Mucosa of descending colon (tissue), 3 donors: ENCODE measurements at regions not wholly inside any gene's neighbourhood (a gene's known extent, or its start where the extent isn't known, plus 50 kb on each side); places are given as distances from the start of the nearest gene placed in this dataset.
"Not testable (repeated sequence)": the region's sequence is repeated elsewhere in the genome, so short reads cannot be mapped to it uniquely, and the experiment has no call there.

ENCODE experiments used
- ATAC-seq: fragments of 200-7000 bp; cut with Tn5 transposase; one replicate; pipeline ENCODE4 v1.9.1; 2020; ENCODE audit warnings: mild to moderate bottlenecking, moderate library complexity
- DNase-seq, 3 donors: peaks; one replicate each; pipeline ENCODE4 v3.0.0-alpha.2; 2020
- H3K36me3 ChIP-seq: fragments of 200-600 bp; one replicate; pipeline ENCODE4 v1.8.0; 2021; ENCODE audit warnings: low read depth, mild to moderate bottlenecking
- H3K4me1 ChIP-seq: fragments of 200-600 bp; one replicate; pipeline ENCODE4 v1.8.0; 2021; ENCODE audit warnings: low read depth, mild to moderate bottlenecking
- H3K4me3 ChIP-seq: fragments of 200-600 bp; one replicate; pipeline ENCODE4 v1.8.0; 2021; ENCODE audit warnings: mild to moderate bottlenecking
- H3K9me3 ChIP-seq: fragments of 200-600 bp; one replicate; pipeline ENCODE4 v1.8.0; 2021; ENCODE audit warnings: mild to moderate bottlenecking
- intact Hi-C, 2 donors: fragments of 100-400 bp; cut with DNase I in 1 of 2; cut with micrococcal nuclease in 1 of 2; formaldehyde crosslinking; loops; one replicate each; pipeline versions ENCODE4 v1.11.0 to v1.11.1; 2022; cut with DNase I, micrococcal nuclease
- TF ChIP-seq, protein P1 (sequence below): fragments of 200-600 bp; IDR thresholded peaks from one replicate; pipeline ENCODE4 v1.8.0; 2022; ENCODE audit warnings: antibody characterized with exemption, mild to moderate bottlenecking
- donor health status: DM: no; HTN: no; CAD: no; lungs with moderate emphysema.
- donor health status: DM: no; HTN: no; CAD: no.
- donor health status: DM: no; HTN: yes; CAD: no.

DNA sequence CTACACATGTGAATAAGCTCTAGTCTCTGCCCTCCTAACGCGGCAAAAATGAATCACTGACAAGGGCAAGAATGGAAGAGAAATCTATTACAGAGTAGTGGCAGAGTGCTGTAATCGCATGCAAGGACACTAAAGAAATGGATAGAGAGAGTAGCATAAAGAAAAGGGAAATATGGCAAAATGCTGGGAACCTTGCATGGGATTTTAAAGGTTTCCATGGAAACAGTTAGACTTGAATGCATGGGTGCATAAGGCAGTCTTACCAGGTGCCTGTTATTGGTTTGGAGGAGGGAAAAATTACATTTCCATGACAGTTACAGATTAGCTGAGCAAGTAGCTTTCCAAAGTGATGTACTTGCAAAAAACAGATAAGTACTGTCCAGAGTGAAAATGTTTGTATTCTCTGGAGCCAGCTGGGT lies 233.4 kb downstream of the PTN start:
- Histone ChIP-seq H3K9me3 (peaks cover 6% of the 10 kb centered on the region), H3K4me3 (no peak overlapping the region), H3K4me1 (no peaks in the 10 kb centered on the region), H3K36me3 (no peaks in the 10 kb centered on the region)
- ATAC-seq (no peak), DNase-seq (no peak)
- intact Hi-C loops, result no loop called here
- TF ChIP-seq, protein P1, sequence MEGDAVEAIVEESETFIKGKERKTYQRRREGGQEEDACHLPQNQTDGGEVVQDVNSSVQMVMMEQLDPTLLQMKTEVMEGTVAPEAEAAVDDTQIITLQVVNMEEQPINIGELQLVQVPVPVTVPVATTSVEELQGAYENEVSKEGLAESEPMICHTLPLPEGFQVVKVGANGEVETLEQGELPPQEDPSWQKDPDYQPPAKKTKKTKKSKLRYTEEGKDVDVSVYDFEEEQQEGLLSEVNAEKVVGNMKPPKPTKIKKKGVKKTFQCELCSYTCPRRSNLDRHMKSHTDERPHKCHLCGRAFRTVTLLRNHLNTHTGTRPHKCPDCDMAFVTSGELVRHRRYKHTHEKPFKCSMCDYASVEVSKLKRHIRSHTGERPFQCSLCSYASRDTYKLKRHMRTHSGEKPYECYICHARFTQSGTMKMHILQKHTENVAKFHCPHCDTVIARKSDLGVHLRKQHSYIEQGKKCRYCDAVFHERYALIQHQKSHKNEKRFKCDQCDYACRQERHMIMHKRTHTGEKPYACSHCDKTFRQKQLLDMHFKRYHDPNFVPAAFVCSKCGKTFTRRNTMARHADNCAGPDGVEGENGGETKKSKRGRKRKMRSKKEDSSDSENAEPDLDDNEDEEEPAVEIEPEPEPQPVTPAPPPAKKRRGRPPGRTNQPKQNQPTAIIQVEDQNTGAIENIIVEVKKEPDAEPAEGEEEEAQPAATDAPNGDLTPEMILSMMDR, result no peak

DNA sequence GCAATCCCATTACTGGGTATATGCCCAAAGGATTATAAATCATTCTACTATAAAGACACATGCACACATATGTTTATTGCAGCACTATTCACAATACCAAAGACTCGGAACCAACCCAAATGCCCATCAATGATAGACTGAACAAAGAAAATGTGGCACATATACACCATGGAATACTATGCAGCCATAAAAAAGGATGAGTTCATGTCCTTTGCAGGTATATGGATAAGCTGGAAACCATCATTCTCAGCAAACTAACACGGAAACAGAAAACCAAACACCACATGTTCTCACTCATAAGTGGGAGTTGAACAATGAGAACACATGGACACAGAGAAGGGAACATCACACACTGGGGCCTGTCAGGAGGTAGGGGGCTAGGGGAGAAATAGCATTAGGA lies 235.7 kb downstream of the PTN start:
- H3K36me3 ChIP-seq, H3K9me3 ChIP-seq, H3K4me1 ChIP-seq, DNase-seq, ATAC-seq, H3K4me3 ChIP-seq, intact Hi-C loops: not testable (repeated sequence)

DNA sequence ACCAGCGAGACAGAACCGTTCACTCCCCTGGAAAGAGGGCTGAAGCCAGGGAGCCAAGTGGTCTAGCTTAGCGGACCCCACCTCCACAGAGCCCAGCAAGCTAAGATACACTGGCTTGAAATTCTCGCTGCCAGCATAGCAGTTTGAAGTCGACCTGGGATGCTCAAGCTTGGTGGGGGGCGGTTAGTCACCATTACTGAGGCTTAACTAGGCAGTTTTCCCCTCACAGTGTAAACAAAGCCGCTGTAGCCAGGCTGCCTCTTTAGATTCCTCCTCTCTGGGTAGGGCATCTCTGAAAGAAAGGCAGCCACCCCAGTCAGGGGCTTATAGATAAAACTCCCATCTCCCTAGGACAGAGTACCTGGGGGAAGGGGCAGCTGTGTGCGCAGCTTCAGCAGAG lies 235.1 kb downstream of the CHRM2 start:
- H3K4me1 ChIP-seq, H3K9me3 ChIP-seq, H3K4me3 ChIP-seq, H3K36me3 ChIP-seq, DNase-seq, ATAC-seq, intact Hi-C loops: not testable (repeated sequence)

DNA sequence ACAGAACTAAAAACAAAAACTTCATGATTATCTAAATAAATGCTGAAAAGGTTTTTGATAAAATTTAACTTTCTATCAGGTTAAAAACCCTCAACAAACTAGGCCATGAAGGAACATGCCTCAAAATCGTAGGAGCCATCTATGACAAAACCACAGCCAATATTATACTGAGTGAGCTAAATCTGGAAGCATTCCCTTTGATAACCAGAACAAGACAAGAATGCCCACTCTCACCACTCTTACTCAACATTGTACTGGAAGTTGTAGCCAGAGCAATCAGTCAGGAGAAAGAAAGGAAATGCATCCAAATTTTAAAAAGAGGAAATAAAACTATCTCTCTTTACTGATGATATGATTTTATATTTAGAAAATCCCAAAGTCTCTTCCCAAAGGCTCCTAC lies 228.7 kb downstream of the CHRM2 start:
- Histone ChIP-seq H3K36me3 (no peaks in the 10 kb centered on the region), H3K9me3 (peaks cover 7% of the 10 kb centered on the region), H3K4me3 (no peak overlapping the region), H3K4me1 (no peaks in the 10 kb centered on the region)
- TF ChIP-seq, protein P1, result no peak
- intact Hi-C loops, result no loop called here
- DNase-seq (no peak), ATAC-seq (no peak)

DNA sequence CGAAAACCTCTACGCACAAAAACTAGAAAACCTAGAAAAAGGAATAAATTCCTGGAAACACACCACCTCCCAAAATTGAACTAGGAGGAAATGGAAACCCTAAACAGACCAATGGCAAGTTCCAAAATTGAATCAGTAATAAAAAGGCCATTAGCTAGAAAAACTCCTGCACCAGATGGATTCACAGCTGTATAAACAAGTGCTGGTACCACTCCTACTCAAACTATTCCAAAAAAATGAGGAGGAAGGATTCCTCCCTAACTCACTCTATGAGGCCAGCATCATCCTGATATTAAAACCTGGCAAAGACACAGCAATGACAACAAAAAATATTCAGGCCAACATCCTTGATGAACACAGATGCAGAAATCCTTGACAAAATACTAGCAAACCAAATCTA lies 228.2 kb downstream of the CHRM2 start:
- H3K9me3 ChIP-seq, result peaks cover 7% of the 10 kb centered on the region
- intact Hi-C loops, result no loop called here
- DNase-seq, result no peak
- TF ChIP-seq, protein P1, result no peak
- ATAC-seq, result no peak
- no peaks in the 10 kb centered on the region for H3K36me3 ChIP-seq
- H3K4me3 ChIP-seq, result no peak overlapping the region
- no peaks in the 10 kb centered on the region for H3K4me1 ChIP-seq

DNA sequence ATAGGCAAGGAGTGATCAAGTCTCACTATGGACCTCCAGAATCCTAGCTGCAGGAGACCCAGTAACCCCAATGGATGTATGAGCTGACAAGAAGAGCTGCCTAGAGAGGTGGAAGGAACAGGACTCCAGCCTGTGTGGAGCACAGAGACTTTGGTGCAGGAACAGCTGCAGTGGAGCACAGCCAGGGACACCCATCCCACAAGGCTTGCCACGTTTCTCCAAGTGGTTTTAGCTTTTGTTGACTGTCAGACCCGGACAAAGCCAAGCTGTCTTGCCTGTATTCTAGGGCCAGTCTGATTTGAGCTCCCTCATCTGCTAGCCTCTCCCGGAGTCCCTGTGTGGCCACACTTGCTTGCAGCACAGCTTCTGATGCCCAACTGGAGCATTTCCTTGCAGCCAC lies 224.7 kb downstream of the CHRM2 start:
- Histone ChIP-seq H3K4me3 (no peak overlapping the region), H3K4me1 (no peaks in the 10 kb centered on the region), H3K36me3 (no peaks in the 10 kb centered on the region), H3K9me3 (peaks cover 7% of the 10 kb centered on the region)
- DNase-seq (peak in 1 of 3 donors; percentile 18), ATAC-seq (no peak)
- TF ChIP-seq, protein P1, result no peak
- intact Hi-C loops, result no loop called here

DNA sequence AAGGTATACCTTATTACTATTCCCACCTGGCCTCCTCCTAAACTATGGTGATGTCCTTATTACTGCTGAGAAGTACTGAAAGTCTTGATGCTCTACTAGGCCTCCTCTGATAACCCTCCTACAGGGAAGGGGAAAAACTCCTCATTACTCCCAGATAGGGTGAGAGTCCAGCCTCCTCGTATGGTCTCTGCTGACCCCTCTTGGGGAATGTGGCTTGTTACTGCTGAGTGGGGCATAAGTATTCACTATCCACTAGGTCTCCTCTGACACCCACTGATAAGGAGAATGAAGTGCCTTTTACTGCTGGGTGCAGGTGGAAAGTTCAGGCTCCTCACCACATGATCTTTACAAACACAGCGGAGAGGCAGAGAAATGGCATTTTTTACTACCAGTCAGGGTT lies 222.9 kb downstream of the CHRM2 start:
- Histone ChIP-seq H3K4me1 (no peaks in the 10 kb centered on the region), H3K36me3 (no peaks in the 10 kb centered on the region), H3K4me3 (no peak overlapping the region), H3K9me3 (peaks cover 3% of the 10 kb centered on the region)
- TF ChIP-seq, protein P1, result no peak
- ATAC-seq (no peak), DNase-seq (no peak)
- intact Hi-C loops, result no loop called here
